H1 (cell line): ENCODE measurements at regions not wholly inside any gene's neighbourhood (a gene's known extent, or its start where the extent isn't known, plus 50 kb on each side); places are given as distances from the start of the nearest gene placed in this dataset.
A peak's percentile ranks its signal among the peaks of the same experiment; 100 is the strongest.

ENCODE experiments used
- CTCF ChIA-PET: fragments of 300-600 bp; sonication (Branson Sonifier 250); formaldehyde crosslinking; loops from one replicate; lab custom pipeline; 2021; ENCODE audit not compliant: partially characterized antibody; lab: Charles Lee
- POLR2A ChIA-PET: fragments of 300-600 bp; sonication (Branson Sonifier 250); formaldehyde crosslinking; loops from one replicate; lab custom pipeline; 2021; ENCODE audit warnings: inconsistent platforms; ENCODE audit not compliant: partially characterized antibody; lab: Charles Lee
- DNase-seq, 2 experiments: peaks; one replicate each; pipeline versions ENCODE4 v3.0.0 to v3.0.0-alpha.2; 2010 to 2022; ENCODE audit warnings: low spot score in 2 of 2, low read depth in 1 of 2, mixed read lengths in 1 of 2
- FAIRE-seq: peaks from 2 replicates; lab custom pipeline; 2011; peaks lifted over from hg19 to GRCh38; lab: Jason Lieb, UNC
- H2AFZ ChIP-seq: 2 replicates; pipeline ENCODE4 v1.8.1; 2012; ENCODE audit warnings: low read length, inconsistent platforms
- H2AK5ac ChIP-seq: 2 replicates; pipeline ENCODE4 v1.6.1; 2013; ENCODE audit warnings: low read depth, low read length
- H2BK120ac ChIP-seq: replicated peaks from 2 replicates; pipeline ENCODE3; 2013; ENCODE audit warnings: low read depth, low read length, inconsistent platforms
- H2BK12ac ChIP-seq: 2 replicates; pipeline ENCODE4 v1.6.1; 2013; ENCODE audit warnings: low read depth, low read length
- H2BK15ac ChIP-seq: 2 replicates; pipeline ENCODE4 v1.6.1; 2013; ENCODE audit warnings: low read length
- H2BK20ac ChIP-seq: 2 replicates; pipeline ENCODE4 v1.6.1; 2013; ENCODE audit warnings: low read length
- H2BK5ac ChIP-seq: 2 replicates; pipeline ENCODE4 v1.6.1; 2013; ENCODE audit warnings: low read depth, low read length
- H3K14ac ChIP-seq: 2 replicates; pipeline ENCODE4 v1.6.1; 2013; ENCODE audit warnings: inconsistent platforms; ENCODE audit not compliant: insufficient read length
- H3K18ac ChIP-seq: 2 replicates; pipeline ENCODE4 v1.6.1; 2013; ENCODE audit warnings: low read length; ENCODE audit errors: extremely low read depth
- H3K23ac ChIP-seq: 2 replicates; pipeline ENCODE4 v1.6.1; 2013; ENCODE audit warnings: inconsistent platforms; ENCODE audit not compliant: insufficient read length
- H3K23me2 ChIP-seq: 2 replicates; pipeline ENCODE4 v1.6.1; 2013; ENCODE audit warnings: low read depth, low read length
- H3K27ac ChIP-seq: 2 replicates; pipeline ENCODE4 v1.6.1; 2011; ENCODE audit warnings: low read depth, low read length, inconsistent platforms
- H3K27me3 ChIP-seq, 4 experiments: replicated peaks in 1 of 4; 1 replicate in 1 of 4; 2 replicates in 3 of 4; pipeline versions ENCODE4 v1.6.1 to v1.8.1; 2011 to 2013; ENCODE audit warnings: low read length in 3 of 4, mild to moderate bottlenecking in 3 of 4, inconsistent platforms in 2 of 4, mixed read lengths in 2 of 4, moderate library complexity in 1 of 4; ENCODE audit not compliant: control insufficient read depth in 3 of 4, insufficient read depth in 3 of 4; ENCODE audit errors: extremely low read depth in 1 of 4
- H3K36me3 ChIP-seq, 4 experiments: 2 replicates each; pipeline versions ENCODE4 v1.6.1 to v1.8.1; 2011 to 2013; ENCODE audit warnings: mild to moderate bottlenecking in 4 of 4, low read length in 3 of 4, moderate library complexity in 2 of 4, control low read depth in 1 of 4, inconsistent platforms in 1 of 4; ENCODE audit not compliant: insufficient read depth in 4 of 4, control insufficient read depth in 2 of 4
- H3K4ac ChIP-seq: replicated peaks from 2 replicates; pipeline ENCODE3; 2013; ENCODE audit warnings: low read length, low read depth, mixed read lengths, inconsistent platforms; ENCODE audit not compliant: insufficient read length
- H3K4me1 ChIP-seq, 4 experiments: replicated peaks in 1 of 4; 1 replicate in 1 of 4; 2 replicates in 3 of 4; pipeline versions ENCODE4 v1.6.1 to v1.8.1; 2011 to 2013; ENCODE audit warnings: low read length in 3 of 4, inconsistent platforms in 2 of 4, mixed read lengths in 1 of 4; ENCODE audit not compliant: insufficient read depth in 4 of 4, control insufficient read depth in 3 of 4
- H3K4me2 ChIP-seq, 2 experiments: 2 replicates each; pipeline versions ENCODE4 v1.6.1 to v1.8.1; 2011 to 2013; ENCODE audit warnings: low read depth in 2 of 2, low read length in 2 of 2, control low read depth in 1 of 2, inconsistent platforms in 1 of 2, mild to moderate bottlenecking in 1 of 2; ENCODE audit not compliant: insufficient read depth in 1 of 2
- H3K4me3 ChIP-seq, 4 experiments: fragments of 200-600, 300-600 bp in 1 of 4; sonication (generic), shearing (Covaris generic), sonication (Bioruptor Twin) in 1 of 4; 2 replicates each; pipeline versions ENCODE4 v1.5.1 to v1.8.1; 2011 to 2016; ENCODE audit warnings: low read length in 4 of 4, low read depth in 3 of 4, control low read depth in 2 of 4, inconsistent platforms in 2 of 4, mild to moderate bottlenecking in 2 of 4, mixed read lengths in 1 of 4, moderate library complexity in 1 of 4; ENCODE audit not compliant: insufficient read depth in 2 of 4; ENCODE audit errors: extremely low read depth in 1 of 4
- H3K56ac ChIP-seq: replicated peaks from 2 replicates; pipeline ENCODE3; 2013; ENCODE audit warnings: low read depth, mild to moderate bottlenecking, mixed read lengths, low read length, inconsistent platforms; ENCODE audit not compliant: insufficient read length
- H3K79me1 ChIP-seq: 2 replicates; pipeline ENCODE4 v1.6.1; 2013; ENCODE audit warnings: low read depth, low read length, control low read depth
- H3K79me2 ChIP-seq, 2 experiments: 2 replicates each; pipeline versions ENCODE4 v1.6.1 to v1.8.1; 2012 to 2013; ENCODE audit warnings: low read length in 2 of 2, mild to moderate bottlenecking in 2 of 2, inconsistent platforms in 1 of 2; ENCODE audit not compliant: insufficient read depth in 2 of 2, control insufficient read depth in 1 of 2
- H3K9ac ChIP-seq, 4 experiments: replicated peaks in 1 of 4; 1 replicate in 1 of 4; 2 replicates in 3 of 4; pipeline versions ENCODE4 v1.6.1 to v1.8.1; 2011 to 2013; ENCODE audit warnings: low read depth in 3 of 4, low read length in 3 of 4, control low read depth in 2 of 4, mild to moderate bottlenecking in 2 of 4, moderate library complexity in 2 of 4, inconsistent platforms in 1 of 4; ENCODE audit errors: extremely low read depth in 1 of 4
- H3K9me3 ChIP-seq, 2 experiments: 2 replicates each; pipeline versions ENCODE4 v1.6.1 to v1.8.1; 2012 to 2013; ENCODE audit warnings: mild to moderate bottlenecking in 2 of 2, moderate library complexity in 2 of 2, control low read depth in 1 of 2, inconsistent platforms in 1 of 2, low read depth in 1 of 2, low read length in 1 of 2, mixed read lengths in 1 of 2; ENCODE audit not compliant: insufficient read depth in 2 of 2
- H4K20me1 ChIP-seq, 2 experiments: replicated peaks in 1 of 2; 2 replicates each; pipeline versions ENCODE3 to v1.8.1; 2011 to 2013; ENCODE audit warnings: inconsistent platforms in 2 of 2, low read length in 2 of 2, mild to moderate bottlenecking in 1 of 2; ENCODE audit not compliant: insufficient read depth in 2 of 2, control insufficient read depth in 1 of 2
- H4K5ac ChIP-seq: 2 replicates; pipeline ENCODE4 v1.6.1; 2013; ENCODE audit warnings: low read length, low read depth, mixed read lengths, inconsistent platforms; ENCODE audit not compliant: insufficient read length
- H4K8ac ChIP-seq: 2 replicates; pipeline ENCODE4 v1.8.0; 2013; ENCODE audit warnings: mild to moderate bottlenecking, moderate library complexity, low read length, inconsistent platforms; ENCODE audit not compliant: insufficient read depth; ENCODE audit errors: extremely low read depth
- H4K91ac ChIP-seq: replicated peaks from 2 replicates; pipeline ENCODE3; 2013; ENCODE audit warnings: low read length, mixed read lengths, inconsistent platforms; ENCODE audit not compliant: insufficient read length
- ASH2L ChIP-seq: fragments of 200-600, 300-600 bp; sonication (generic); IDR thresholded peaks from one replicate; pipeline ENCODE4 v1.7.1; 2017; ENCODE audit warnings: low read length
- BCL11A ChIP-seq, 2 experiments: IDR thresholded peaks; one replicate each; pipeline ENCODE4 v1.6.1; 2011; ENCODE audit warnings: low read depth in 2 of 2, low read length in 2 of 2, mild to moderate bottlenecking in 2 of 2
- EGR1 ChIP-seq: IDR thresholded peaks from 2 replicates; pipeline ENCODE4 v1.6.1; 2011; ENCODE audit warnings: low read depth, low read length, borderline replicate concordance
- RXRA ChIP-seq: IDR thresholded peaks from 2 replicates; pipeline ENCODE4 v1.6.1; 2011; ENCODE audit warnings: low read depth, mild to moderate bottlenecking, low read length, moderate library complexity; ENCODE audit not compliant: insufficient read depth
- SIX5 ChIP-seq: IDR thresholded peaks from 2 replicates; pipeline ENCODE4 v1.6.1; 2011; ENCODE audit warnings: mild to moderate bottlenecking, low read depth, low read length
- WGBS, 2 experiments: shearing (Covaris generic) in 1 of 2; methylation state at CpG; one replicate each; pipeline versions ENCODE4 v1.1.6 to v1.1.7; 2013 to 2015; ENCODE audit warnings: low lambda C conversion rate in 2 of 2, mixed read lengths in 2 of 2, inconsistent platforms in 1 of 2, low coverage in 1 of 2, missing lambda C conversion rate in 1 of 2; ENCODE audit not compliant: insufficient replicate concordance in 2 of 2, insufficient coverage in 1 of 2, insufficient read length in 1 of 2; ENCODE audit errors: extremely low coverage in 1 of 2, missing lambda C conversion rate in 1 of 2; 5-methylcytosine and 5-hydroxymethylcytosine counted together
- TF ChIP-seq, protein P1 (sequence below): IDR thresholded peaks from 2 replicates; pipeline ENCODE4 v1.6.1; 2012; ENCODE audit warnings: inconsistent platforms

DNA sequence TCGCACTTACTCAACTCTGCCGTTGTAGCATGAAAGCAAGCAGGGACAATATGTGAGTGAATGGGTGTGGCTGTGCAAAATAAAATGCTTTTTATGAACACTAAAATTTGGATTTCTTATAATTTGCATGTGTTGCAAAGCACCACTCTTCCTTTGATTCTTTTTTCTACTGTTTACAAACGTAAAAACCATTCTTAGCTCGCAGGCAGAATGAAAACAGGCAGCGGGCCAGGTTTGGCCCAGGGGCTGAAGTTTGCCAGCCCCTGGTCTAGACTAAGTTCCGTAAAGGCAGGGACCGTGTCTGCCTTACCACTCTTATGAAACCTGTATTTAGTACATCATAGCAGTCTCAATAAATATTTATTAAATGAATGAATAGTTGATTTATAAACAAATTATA, 83.7 kb upstream of the SPATS2L start:
- DNase-seq: no peak
- WGBS, 2 experiments: 80% methylated on average over 7 of the region's 7 CpGs; no CpG with 5 or more reads in 1 of the 2 experiments
- no peaks in the 10 kb centered on the region for H4K20me1 ChIP-seq
- FAIRE-seq: no peak
- 0 out of 2 replicates have a peak overlapping the region, but pooled peaks have one; percentile 29 for H2AFZ ChIP-seq
- H2BK12ac ChIP-seq: no peak overlapping the region
- no peak overlapping the region for H4K8ac ChIP-seq
- H3K23ac ChIP-seq: no peak overlapping the region
- POLR2A ChIA-PET: no interaction called here
- no peak overlapping the region for H3K14ac ChIP-seq
- no peak overlapping the region for H2AK5ac ChIP-seq
- H3K79me1 ChIP-seq: no peaks in the 10 kb centered on the region
- H2BK20ac ChIP-seq: no peak overlapping the region
- H3K4me2 ChIP-seq: no peak overlapping the region
- no peak overlapping the region for H3K27ac ChIP-seq
- no peak overlapping the region for H2BK15ac ChIP-seq
- no peak overlapping the region for H3K56ac ChIP-seq
- H3K4me3 ChIP-seq: no peak overlapping the region
- no peak overlapping the region for H2BK120ac ChIP-seq
- H3K79me2 ChIP-seq: no peaks in the 10 kb centered on the region
- no peak overlapping the region for H4K5ac ChIP-seq
- H3K36me3 ChIP-seq: no peaks in the 10 kb centered on the region
- H3K23me2 ChIP-seq: no peaks in the 10 kb centered on the region
- no peaks in the 10 kb centered on the region for H3K9me3 ChIP-seq
- H3K18ac ChIP-seq: no peak overlapping the region
- H3K4me1 ChIP-seq: peaks cover 0 to 3% (median 1%) of the 10 kb centered on the region in 4 experiments; a peak in 2 of 7 replicates
- H4K91ac ChIP-seq: no peak overlapping the region
- H3K27me3 ChIP-seq: no peaks in the 10 kb centered on the region
- H2BK5ac ChIP-seq: no peak overlapping the region
- TF ChIP-seq RXRA (no peak), SIX5 (no peak), BCL11A (IDR thresholded peaks at IDR 0.05; ENCODE audit: low read depth in 2 of 2, low read length in 2 of 2) (no peak), EGR1 (no peak), ASH2L (no peak)
- TF ChIP-seq, protein P1, sequence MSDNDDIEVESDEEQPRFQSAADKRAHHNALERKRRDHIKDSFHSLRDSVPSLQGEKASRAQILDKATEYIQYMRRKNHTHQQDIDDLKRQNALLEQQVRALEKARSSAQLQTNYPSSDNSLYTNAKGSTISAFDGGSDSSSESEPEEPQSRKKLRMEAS: no peak
- TF ChIP-seq, all 59 proteins: peak for 0
- CTCF ChIA-PET: interaction anchor here (0.6 kb wide), 1 partner anchor 59 kb away, joined by 3 read pairs; no protein-coding TSS in a partner anchor
- H3K4ac ChIP-seq: no peak overlapping the region
- no peak overlapping the region for H3K9ac ChIP-seq
